GM19025 (cell line): ENCODE measurements at regions not wholly inside any gene's neighbourhood (a gene's known extent, or its start where the extent isn't known, plus 50 kb on each side); places are given as distances from the start of the nearest gene placed in this dataset.
"Not testable (repeated sequence)": the region's sequence is repeated elsewhere in the genome, so short reads cannot be mapped to it uniquely, and the experiment has no call there.

Experiments
- ATAC-seq: cut with Tn5 transposase; IDR thresholded peaks from one replicate; pipeline ENCODE4 v1.9.1; 2021; ENCODE audit warnings: mild to moderate bottlenecking, low read depth, moderate library complexity; ENCODE audit not compliant: unreplicated experiment

- ATAC-seq = not testable (repeated sequence)
Measured at GRCh38 chr10:46792657-46793357, 118.4 kb upstream of the PTPN20 start.

- ATAC-seq = not testable (repeated sequence)
Measured at GRCh38 chr10:46796351-46796750, 114.9 kb upstream of the PTPN20 start.

- ATAC-seq = not testable (repeated sequence)
Measured at GRCh38 chr10:46802010-46802409, 109.2 kb upstream of the PTPN20 start.

GRCh38 chr10:46803082-46803481 is 108.1 kb upstream of the PTPN20 start:
- not testable (repeated sequence) for ATAC-seq

GRCh38 chr10:46810222-46810621 is 101.0 kb upstream of the PTPN20 start:
- not testable (repeated sequence) for ATAC-seq

GRCh38 chr10:46816126-46816525 is 95.1 kb upstream of the PTPN20 start:
- not testable (repeated sequence) for ATAC-seq

GRCh38 chr10:46840393-46841050 is 70.7 kb upstream of the PTPN20 start:
- not testable (repeated sequence) for ATAC-seq

- ATAC-seq = not testable (repeated sequence)
Measured at GRCh38 chr10:46841051-46841593, 70.1 kb upstream of the PTPN20 start.

- ATAC-seq = not testable (repeated sequence)
Measured at GRCh38 chr10:46845194-46845593, 66.0 kb upstream of the PTPN20 start.

- not testable (repeated sequence) for ATAC-seq
Measured at GRCh38 chr10:46845640-46846039, 65.6 kb upstream of the PTPN20 start.

- not testable (repeated sequence) for ATAC-seq
Measured at GRCh38 chr10:46860753-46861152, 50.5 kb upstream of the PTPN20 start.
